ENCODE measurements at regions not wholly inside any gene's neighbourhood (a gene's known extent, or its start where the extent isn't known, plus 50 kb on each side); places are given as distances from the start of the nearest gene placed in this dataset.

- no peak for DNase-seq
Observed at GRCh38 chr2:228273159-228273558, 91.7 kb upstream of the SPHKAP start.

GRCh38 chr2:228269351-228269750 lies 87.9 kb upstream of the SPHKAP start:
- no peak for DNase-seq

- peak in 2 of 3 experiments; percentile 19 to 21 for DNase-seq
Observed at GRCh38 chr2:228268756-228269155, 87.3 kb upstream of the SPHKAP start.

- DNase-seq: no peak
Observed at GRCh38 chr2:228268301-228268700, 86.8 kb upstream of the SPHKAP start.

GRCh38 chr2:228263156-228263555 lies 81.7 kb upstream of the SPHKAP start:
- no peak for DNase-seq

- DNase-seq: no peak
Observed at GRCh38 chr2:228261546-228261945, 80.1 kb upstream of the SPHKAP start.

GRCh38 chr2:228257379-228257778 lies 75.9 kb upstream of the SPHKAP start:
- no peak for DNase-seq

GRCh38 chr2:228253752-228254151 lies 72.3 kb upstream of the SPHKAP start:
- DNase-seq: peak in 1 of 3 experiments; percentile 9

- DNase-seq: no peak
Observed at GRCh38 chr2:228247335-228247734, 65.8 kb upstream of the SPHKAP start.

GRCh38 chr2:228245601-228246000 lies 64.1 kb upstream of the SPHKAP start:
- DNase-seq: no peak

- no peak for DNase-seq
Observed at GRCh38 chr2:228242591-228242990, 61.1 kb upstream of the SPHKAP start.

- DNase-seq: no peak
Observed at GRCh38 chr2:228239907-228240561, 58.5 kb upstream of the SPHKAP start.

GRCh38 chr2:228239207-228239906 lies 57.9 kb upstream of the SPHKAP start:
- DNase-seq: no peak

Measured in NCI-H1417 (cell line).